MM.1S (cell line): ENCODE measurements at regions not wholly inside any gene's neighbourhood (a gene's known extent, or its start where the extent isn't known, plus 50 kb on each side); places are given as distances from the start of the nearest gene placed in this dataset.

Experiments
- DNase-seq: peaks from one replicate; pipeline ENCODE4 v3.0.0-alpha.2; 2015
- H2AFZ ChIP-seq: fragments of 300-600 bp; sonication (generic); 2 replicates; pipeline ENCODE4 v1.6.0; 2016; ENCODE audit warnings: antibody characterized with exemption, low read length
- H3F3A ChIP-seq: fragments of 300-600 bp; sonication (generic); 2 replicates; pipeline ENCODE4 v1.6.1; 2016; ENCODE audit warnings: mild to moderate bottlenecking, antibody characterized with exemption, low read length, moderate library complexity, mixed read lengths; ENCODE audit not compliant: insufficient read depth
- H3K27ac ChIP-seq: fragments of 300-600 bp; sonication (generic); 2 replicates; pipeline ENCODE4 v1.5.1; 2016; ENCODE audit warnings: mild to moderate bottlenecking, low read length
- H3K27me3 ChIP-seq: fragments of 300-600 bp; sonication (generic); replicated peaks from 2 replicates; pipeline ENCODE4 v1.6.0; 2016; ENCODE audit warnings: low read length; ENCODE audit not compliant: insufficient read depth
- H3K36me3 ChIP-seq: fragments of 300-600 bp; sonication (generic); replicated peaks from 2 replicates; pipeline ENCODE4 v1.6.1; 2016; ENCODE audit warnings: mild to moderate bottlenecking, low read length, mixed read lengths; ENCODE audit not compliant: insufficient read depth
- H3K4me1 ChIP-seq: fragments of 300-600 bp; sonication (generic); 2 replicates; pipeline ENCODE4 v1.6.1; 2016; ENCODE audit warnings: low read length, mixed read lengths
- H3K4me2 ChIP-seq: fragments of 300-600 bp; sonication (generic); 2 replicates; pipeline ENCODE4 v1.6.0; 2016; ENCODE audit warnings: low read depth, low read length
- H3K4me3 ChIP-seq: fragments of 300-600 bp; sonication (generic); 2 replicates; pipeline ENCODE4 v1.5.1; 2016; ENCODE audit warnings: low read length, mixed read lengths
- H3K79me2 ChIP-seq: fragments of 300-600 bp; sonication (generic); 2 replicates; pipeline ENCODE4 v1.6.1; 2016; ENCODE audit warnings: mixed run types, low read length, mixed read lengths
- H3K9ac ChIP-seq: fragments of 300-600 bp; sonication (generic); 2 replicates; pipeline ENCODE4 v1.6.1; 2016; ENCODE audit warnings: low read length, mixed read lengths
- H3K9me2 ChIP-seq: fragments of 300-600 bp; sonication (generic); replicated peaks from 2 replicates; pipeline ENCODE4 v1.6.1; 2016; ENCODE audit warnings: mild to moderate bottlenecking, low read length, mixed read lengths; ENCODE audit not compliant: insufficient read depth
- H3K9me3 ChIP-seq: fragments of 300-600 bp; sonication (generic); replicated peaks from 2 replicates; pipeline ENCODE4 v1.6.1; 2016; ENCODE audit warnings: mild to moderate bottlenecking, low read length, mixed read lengths; ENCODE audit not compliant: insufficient read depth
- H4K20me1 ChIP-seq: fragments of 300-600 bp; sonication (generic); 2 replicates; pipeline ENCODE4 v1.6.1; 2016; ENCODE audit warnings: mild to moderate bottlenecking, low read length, moderate library complexity, mixed read lengths; ENCODE audit not compliant: insufficient read depth
- CTCF ChIP-seq: fragments of 300-600 bp; sonication (generic); IDR thresholded peaks from 2 replicates; pipeline ENCODE4 v1.5.1; 2016; ENCODE audit warnings: antibody characterized with exemption, low read length, mixed read lengths
- EZH2 ChIP-seq: fragments of 300-600 bp; sonication (generic); optimal IDR thresholded peaks from 2 replicates; pipeline ENCODE3; 2017; ENCODE audit warnings: low read depth, mild to moderate bottlenecking, antibody characterized with exemption, low read length, mixed read lengths
- EZH2phosphoT487 ChIP-seq: fragments of 300-600 bp; sonication (generic); IDR thresholded peaks from 2 replicates; pipeline ENCODE4 v1.6.1; 2018; ENCODE audit warnings: antibody characterized with exemption, low read length

GRCh38 chr10:61098966-61099365 lies 155.0 kb upstream of the RHOBTB1 start:
- TF ChIP-seq EZH2 (no peak), CTCF (no peak), EZH2phosphoT487 (no peak)

GRCh38 chr10:61097026-61097425 lies 153.0 kb upstream of the RHOBTB1 start:
- Histone ChIP-seq H3K4me1 (peaks cover 14% of the 10 kb centered on the region), H3K4me3 (no peak overlapping the region), H3K4me2 (no peak overlapping the region), H3K9me3 (no peaks in the 10 kb centered on the region), H3K9ac (no peak overlapping the region), H4K20me1 (no peaks in the 10 kb centered on the region), H3K27ac (no peak overlapping the region), H2AFZ (no peak overlapping the region), H3K36me3 (no peaks in the 10 kb centered on the region), H3K79me2 (no peaks in the 10 kb centered on the region), H3K27me3 (no peaks in the 10 kb centered on the region), H3K9me2 (no peaks in the 10 kb centered on the region), H3F3A (no peaks in the 10 kb centered on the region)
- no peak for DNase-seq
- TF ChIP-seq EZH2: no peak
- TF ChIP-seq EZH2phosphoT487: no peak
- no peak for TF ChIP-seq CTCF

More at GRCh38 chr10:61098966-61099365, 155.0 kb upstream of the RHOBTB1 start:
- Histone ChIP-seq H3K27me3 (no peaks in the 10 kb centered on the region), H3K36me3 (no peaks in the 10 kb centered on the region), H3K9me3 (no peaks in the 10 kb centered on the region), H4K20me1 (no peaks in the 10 kb centered on the region), H3K79me2 (no peaks in the 10 kb centered on the region), H3K9ac (no peak overlapping the region), H3K4me1 (peaks cover 14% of the 10 kb centered on the region), H3K27ac (no peak overlapping the region), H3K4me2 (no peak overlapping the region), H3F3A (no peaks in the 10 kb centered on the region), H3K9me2 (no peaks in the 10 kb centered on the region), H2AFZ (no peak overlapping the region), H3K4me3 (no peak overlapping the region)
- no peak for DNase-seq

- no peak overlapping the region for H3K4me2 ChIP-seq
- H3K27me3 ChIP-seq: no peaks in the 10 kb centered on the region
- no peak for DNase-seq
Observed at GRCh38 chr10:61096056-61096455, 152.1 kb upstream of the RHOBTB1 start.

More at GRCh38 chr10:61096056-61096455, 152.1 kb upstream of the RHOBTB1 start:
- no peaks in the 10 kb centered on the region for H4K20me1 ChIP-seq
- no peaks in the 10 kb centered on the region for H3F3A ChIP-seq
- TF ChIP-seq CTCF (no peak), EZH2phosphoT487 (no peak), EZH2 (no peak)
- no peaks in the 10 kb centered on the region for H3K36me3 ChIP-seq
- no peaks in the 10 kb centered on the region for H3K9me3 ChIP-seq
- H3K79me2 ChIP-seq: no peaks in the 10 kb centered on the region
- H3K9me2 ChIP-seq: no peaks in the 10 kb centered on the region
- no peak overlapping the region for H3K4me3 ChIP-seq
- H2AFZ ChIP-seq: no peak overlapping the region
- H3K9ac ChIP-seq: no peak overlapping the region
- peaks cover 14% of the 10 kb centered on the region for H3K4me1 ChIP-seq
- no peak overlapping the region for H3K27ac ChIP-seq
